ENCODE measurements at regions not wholly inside any gene's neighbourhood (a gene's known extent, or its start where the extent isn't known, plus 50 kb on each side); places are given as distances from the start of the nearest gene placed in this dataset.

DNA sequence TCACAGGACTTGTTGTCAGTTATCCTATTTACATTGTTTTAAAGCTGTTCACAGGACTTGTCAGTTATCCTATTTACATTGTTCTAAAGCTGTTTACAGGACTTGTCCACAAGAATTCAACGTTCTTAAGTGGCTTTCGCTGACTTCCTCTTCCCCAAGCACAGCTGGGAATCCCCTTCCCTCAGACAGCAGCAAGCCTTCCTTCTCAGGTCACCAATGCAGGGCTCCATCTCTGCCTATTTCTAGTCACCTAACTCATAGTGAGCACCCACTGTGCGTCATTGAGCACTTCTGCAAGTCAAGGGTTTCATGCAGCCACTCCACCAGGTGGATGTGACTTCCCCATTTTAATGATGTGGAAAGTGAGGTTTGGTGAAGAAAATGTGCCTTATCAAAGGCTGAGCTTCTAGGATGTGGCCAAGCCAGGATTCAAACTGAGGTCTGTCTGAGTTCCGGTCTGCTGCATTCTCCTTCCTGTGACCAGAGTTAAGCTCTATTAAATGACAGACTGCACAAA, 109.8 kb upstream of the ZNF462 start:
- TF ChIP-seq POLR2A (IDR thresholded peaks at IDR 0.05) = no peak
- TF ChIP-seq, protein P1, sequence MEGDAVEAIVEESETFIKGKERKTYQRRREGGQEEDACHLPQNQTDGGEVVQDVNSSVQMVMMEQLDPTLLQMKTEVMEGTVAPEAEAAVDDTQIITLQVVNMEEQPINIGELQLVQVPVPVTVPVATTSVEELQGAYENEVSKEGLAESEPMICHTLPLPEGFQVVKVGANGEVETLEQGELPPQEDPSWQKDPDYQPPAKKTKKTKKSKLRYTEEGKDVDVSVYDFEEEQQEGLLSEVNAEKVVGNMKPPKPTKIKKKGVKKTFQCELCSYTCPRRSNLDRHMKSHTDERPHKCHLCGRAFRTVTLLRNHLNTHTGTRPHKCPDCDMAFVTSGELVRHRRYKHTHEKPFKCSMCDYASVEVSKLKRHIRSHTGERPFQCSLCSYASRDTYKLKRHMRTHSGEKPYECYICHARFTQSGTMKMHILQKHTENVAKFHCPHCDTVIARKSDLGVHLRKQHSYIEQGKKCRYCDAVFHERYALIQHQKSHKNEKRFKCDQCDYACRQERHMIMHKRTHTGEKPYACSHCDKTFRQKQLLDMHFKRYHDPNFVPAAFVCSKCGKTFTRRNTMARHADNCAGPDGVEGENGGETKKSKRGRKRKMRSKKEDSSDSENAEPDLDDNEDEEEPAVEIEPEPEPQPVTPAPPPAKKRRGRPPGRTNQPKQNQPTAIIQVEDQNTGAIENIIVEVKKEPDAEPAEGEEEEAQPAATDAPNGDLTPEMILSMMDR (IDR thresholded peaks at IDR 0.05) = no peak
- intact Hi-C loops (cut with DNase I; ENCODE audit: low total_unique reads) = no loop called here
- WGBS, 2 donors = 62 to 77% methylated on average over 4 of the region's 4 CpGs
- no peak overlapping the region for H3K4me3 ChIP-seq (ENCODE audit: low read depth, poor library complexity, severe bottlenecking)
- no peak for DNase-seq (ENCODE audit: low spot score in 2 of 2)

DNA sequence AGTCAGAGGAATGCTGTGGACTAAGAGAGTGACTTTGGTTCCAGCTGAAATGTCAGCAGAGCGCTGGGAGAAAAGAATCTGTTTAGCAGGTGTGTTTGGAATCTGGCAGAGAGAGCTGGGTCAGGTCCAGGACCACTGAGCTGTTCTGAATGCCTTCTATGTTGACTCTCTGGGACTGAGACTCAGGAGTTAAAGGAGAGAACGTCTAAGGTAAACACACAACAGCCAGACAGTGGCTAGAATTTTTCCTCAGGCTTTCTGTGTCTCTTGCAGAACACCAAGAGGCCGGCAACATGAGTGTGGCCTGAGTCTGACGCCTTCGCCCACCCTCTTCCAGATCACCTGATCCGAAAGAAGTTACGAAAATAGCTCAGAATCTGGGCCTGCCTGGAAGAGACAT, 107.2 kb upstream of the ZNF462 start:
- DNase-seq (ENCODE audit: low spot score in 2 of 2) = no peak
- TF ChIP-seq, protein P1 (IDR thresholded peaks at IDR 0.05) = no peak
- H3K4me3 ChIP-seq (ENCODE audit: low read depth, poor library complexity, severe bottlenecking) = no peak overlapping the region
- 61% methylated on average over 7 of the region's 7 CpGs for WGBS, 2 donors
- intact Hi-C loops (cut with DNase I; ENCODE audit: low total_unique reads) = no loop called here

DNA sequence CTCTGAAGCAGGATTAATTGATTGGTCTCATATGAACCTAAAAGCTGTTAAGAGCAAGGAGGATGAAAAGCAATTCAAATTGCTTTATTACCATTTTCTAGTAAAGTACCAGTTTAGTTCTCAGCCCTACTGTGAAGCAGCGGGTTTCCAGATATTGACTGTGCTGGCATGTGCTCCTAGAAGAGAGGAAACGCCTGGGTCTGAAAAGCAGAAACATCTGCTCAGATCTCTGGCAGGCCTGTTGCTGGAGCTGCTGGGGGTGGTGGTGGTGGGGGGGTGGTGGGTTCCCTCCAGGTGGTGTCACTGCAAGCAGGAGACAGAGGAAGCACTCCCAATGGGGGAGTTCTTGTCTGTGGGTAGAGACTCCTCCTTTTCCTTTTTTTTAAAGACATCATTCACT, 105.5 kb upstream of the ZNF462 start:
- H3K4me3 ChIP-seq (ENCODE audit: low read depth, poor library complexity, severe bottlenecking) = no peak overlapping the region
- intact Hi-C loops (cut with DNase I; ENCODE audit: low total_unique reads) = no loop called here
- WGBS, 2 donors = 56 to 62% methylated on average over 2 of the region's 2 CpGs
- DNase-seq (ENCODE audit: low spot score in 2 of 2) = no peak
- TF ChIP-seq, protein P1 (IDR thresholded peaks at IDR 0.05) = no peak
- TF ChIP-seq POLR2A (IDR thresholded peaks at IDR 0.05) = no peak

DNA sequence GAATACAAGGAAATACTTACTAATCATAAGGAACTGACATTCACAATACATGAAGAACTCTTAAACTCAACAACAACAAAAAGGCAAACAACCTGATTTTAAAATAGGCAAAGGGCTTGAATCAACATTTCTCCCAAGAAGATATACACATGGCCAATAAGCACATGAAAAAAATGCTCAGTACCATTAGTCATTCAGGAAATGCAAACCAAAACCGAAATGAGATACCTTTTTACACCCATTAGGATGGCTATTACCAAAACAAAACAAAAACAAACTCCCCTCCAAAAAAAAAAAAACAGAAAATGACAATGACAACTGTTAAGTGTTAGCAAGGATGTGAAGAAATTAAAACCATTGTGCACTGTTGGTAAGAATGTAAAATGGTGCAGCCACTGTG, 104.1 kb upstream of the ZNF462 start:
- no peak for DNase-seq (ENCODE audit: low spot score in 2 of 2)
- intact Hi-C loops (cut with DNase I; ENCODE audit: low total_unique reads) = no loop called here
- no peak overlapping the region for H3K4me3 ChIP-seq (ENCODE audit: low read depth, poor library complexity, severe bottlenecking)
- TF ChIP-seq, protein P1 (IDR thresholded peaks at IDR 0.05) = no peak
- no peak for TF ChIP-seq POLR2A (IDR thresholded peaks at IDR 0.05)
- WGBS, 2 donors = 50 to 64% methylated on average over 1 of the region's 1 CpG

DNA sequence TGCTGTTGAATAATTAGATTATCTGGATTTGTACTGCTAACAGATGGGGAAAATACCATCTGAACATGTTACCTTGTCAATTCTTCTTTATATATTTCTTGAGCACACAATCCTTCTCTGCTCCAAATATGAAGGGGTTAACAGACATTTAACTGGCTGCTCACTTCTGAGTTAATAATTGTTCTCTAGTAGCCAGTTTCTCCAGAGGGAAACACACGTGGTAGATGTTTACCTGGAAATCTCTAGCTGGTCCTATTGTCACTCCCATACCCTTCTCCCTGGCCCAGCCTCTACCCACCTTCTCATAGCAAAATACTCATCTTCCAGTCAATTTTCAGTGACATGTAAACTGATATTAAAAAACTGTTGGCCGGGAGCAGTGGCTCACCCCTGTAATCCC, 101.5 kb upstream of the ZNF462 start:
- WGBS, 2 donors = 53 to 74% methylated on average over 2 of the region's 2 CpGs
- TF ChIP-seq POLR2A (IDR thresholded peaks at IDR 0.05) = no peak
- TF ChIP-seq, protein P1 (IDR thresholded peaks at IDR 0.05) = no peak
- intact Hi-C loops (cut with DNase I; ENCODE audit: low total_unique reads) = no loop called here

DNA sequence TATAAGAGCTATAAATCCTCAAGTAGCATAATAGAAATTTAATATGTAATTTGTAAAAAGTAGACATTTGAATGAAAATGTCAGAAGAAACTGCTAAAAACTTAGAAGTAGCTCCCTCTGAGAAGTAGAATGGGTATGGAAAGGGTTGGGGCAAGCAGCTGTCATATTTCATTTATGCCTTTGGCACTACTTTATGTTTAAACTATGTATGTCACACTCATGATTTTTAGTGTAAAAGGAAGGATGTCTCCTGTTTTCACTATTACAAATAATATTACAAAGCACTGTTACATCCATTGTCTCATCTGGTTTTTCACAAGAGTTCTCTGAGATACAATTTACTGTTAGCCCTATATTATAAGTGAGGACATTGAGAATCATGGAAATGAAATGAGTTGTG, 96.3 kb upstream of the ZNF462 start:
- no peak for DNase-seq (ENCODE audit: low spot score in 2 of 2)
- no peak for TF ChIP-seq POLR2A (IDR thresholded peaks at IDR 0.05)
- TF ChIP-seq, protein P1 (IDR thresholded peaks at IDR 0.05) = no peak
- no peak overlapping the region for H3K4me3 ChIP-seq (ENCODE audit: low read depth, poor library complexity, severe bottlenecking)
- intact Hi-C loops (cut with DNase I; ENCODE audit: low total_unique reads) = no loop called here

More for the DNA sequence above, 101.5 kb upstream of the ZNF462 start:
- no peak overlapping the region for H3K4me3 ChIP-seq (ENCODE audit: low read depth, poor library complexity, severe bottlenecking)
- DNase-seq (ENCODE audit: low spot score in 2 of 2) = no peak

Measured in lower leg skin (tissue), 4 donors.